ENCODE measurements at regions not wholly inside any gene's neighbourhood (a gene's known extent, or its start where the extent isn't known, plus 50 kb on each side); places are given as distances from the start of the nearest gene placed in this dataset.
"Not testable (repeated sequence)": the region's sequence is repeated elsewhere in the genome, so short reads cannot be mapped to it uniquely, and the experiment has no call there.

- not testable (repeated sequence) for H3K4me3 ChIP-seq (ENCODE audit: low read depth in 1 of 2, low read length in 2 of 2); H3K9ac ChIP-seq (ENCODE audit: low read length); H3K4me1 ChIP-seq (ENCODE audit: insufficient read depth, low read length); H3K9me3 ChIP-seq (ENCODE audit: low read length); H3K36me3 ChIP-seq (ENCODE audit: insufficient read depth, low read length); H3K27ac ChIP-seq (ENCODE audit: low read depth, low read length)
- H3K27me3 ChIP-seq (ENCODE audit: control insufficient read depth in 1 of 2, insufficient read depth in 2 of 2, low read length in 2 of 2), result peaks cover 31 to 38% of the 10 kb centered on the region in 2 donors
Observed at GRCh38 chr9:97220396-97220795, 87.1 kb upstream of the CCDC180 start.

DNA sequence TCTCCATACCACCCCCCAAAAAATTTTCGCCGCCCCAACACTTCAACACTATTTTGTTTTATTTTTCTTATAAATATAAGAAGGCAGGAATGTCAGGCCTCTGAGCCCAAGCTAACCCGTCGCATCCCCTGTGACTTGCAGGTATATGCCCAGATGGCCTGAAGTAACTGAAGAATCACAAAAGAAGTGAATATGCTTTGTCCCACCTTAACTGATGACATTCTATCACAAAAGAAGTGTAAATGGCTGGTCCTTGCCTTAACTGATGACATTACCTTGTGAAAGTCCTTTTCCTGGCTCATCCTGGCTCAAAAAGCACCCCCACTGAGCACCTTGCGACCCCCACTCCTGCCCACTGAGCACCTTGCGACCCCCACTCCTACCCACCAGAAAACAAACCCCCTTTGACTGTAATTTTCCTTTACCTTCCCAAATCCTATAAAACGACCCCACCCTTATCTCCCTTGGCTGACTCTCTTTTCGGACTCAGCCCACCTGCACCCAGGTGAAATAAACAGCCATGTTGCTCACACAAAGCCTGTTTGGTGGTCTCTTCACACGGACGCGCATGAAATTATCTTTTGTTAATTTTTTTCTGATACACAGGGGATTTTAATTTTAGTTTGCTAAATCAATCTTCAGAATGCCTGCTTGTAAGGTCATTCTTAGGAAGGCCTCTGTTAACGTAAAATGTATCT, 87.9 kb upstream of the CCDC180 start:
- peaks cover 31 to 38% of the 10 kb centered on the region in 2 donors for H3K27me3 ChIP-seq (ENCODE audit: control insufficient read depth in 1 of 2, insufficient read depth in 2 of 2, low read length in 2 of 2)
- not testable (repeated sequence) for H3K4me3 ChIP-seq (ENCODE audit: low read depth in 1 of 2, low read length in 2 of 2); H3K4me1 ChIP-seq (ENCODE audit: insufficient read depth, low read length); H3K9me3 ChIP-seq (ENCODE audit: low read length); H3K27ac ChIP-seq (ENCODE audit: low read depth, low read length); H3K9ac ChIP-seq (ENCODE audit: low read length); H3K36me3 ChIP-seq (ENCODE audit: insufficient read depth, low read length)

- not testable (repeated sequence) for H3K36me3 ChIP-seq (ENCODE audit: insufficient read depth, low read length); H3K27ac ChIP-seq (ENCODE audit: low read depth, low read length); H3K9ac ChIP-seq (ENCODE audit: low read length); H3K27me3 ChIP-seq (ENCODE audit: control insufficient read depth in 1 of 2, insufficient read depth in 2 of 2, low read length in 2 of 2); H3K9me3 ChIP-seq (ENCODE audit: low read length); H3K4me1 ChIP-seq (ENCODE audit: insufficient read depth, low read length); H3K4me3 ChIP-seq (ENCODE audit: low read depth in 1 of 2, low read length in 2 of 2)
Observed at GRCh38 chr9:97215127-97215526, 92.3 kb upstream of the CCDC180 start.

DNA sequence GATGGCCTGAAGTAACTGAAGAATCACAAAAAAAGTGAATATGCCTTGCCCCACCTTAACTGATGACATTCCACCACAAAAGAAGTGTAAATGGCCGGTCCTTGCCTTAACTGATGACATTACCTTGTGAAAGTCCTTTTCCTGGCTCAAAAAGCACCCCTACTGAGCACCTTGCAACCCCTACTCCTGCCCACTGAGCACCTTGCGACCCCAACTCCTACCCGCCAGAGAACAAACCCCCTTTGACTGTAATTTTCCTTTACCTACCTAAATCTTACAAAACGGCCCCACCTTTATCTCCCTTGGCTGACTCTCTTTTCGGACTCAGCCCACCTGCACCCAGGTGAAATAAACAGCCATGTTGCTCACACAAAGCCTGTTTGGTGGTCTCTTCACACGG, 92.9 kb upstream of the CCDC180 start:
- H3K4me3 ChIP-seq (ENCODE audit: low read depth in 1 of 2, low read length in 2 of 2); H3K9me3 ChIP-seq (ENCODE audit: low read length); H3K36me3 ChIP-seq (ENCODE audit: insufficient read depth, low read length); H3K27ac ChIP-seq (ENCODE audit: low read depth, low read length); H3K4me1 ChIP-seq (ENCODE audit: insufficient read depth, low read length); H3K9ac ChIP-seq (ENCODE audit: low read length); H3K27me3 ChIP-seq (ENCODE audit: control insufficient read depth in 1 of 2, insufficient read depth in 2 of 2, low read length in 2 of 2): not testable (repeated sequence)

GRCh38 chr9:97199683-97200082, 107.8 kb upstream of the CCDC180 start:
- H3K9ac ChIP-seq (ENCODE audit: low read length), result not testable (repeated sequence)

GRCh38 chr9:97193767-97194166, 113.7 kb upstream of the CCDC180 start:
- H3K36me3 ChIP-seq (ENCODE audit: insufficient read depth, low read length); H3K27ac ChIP-seq (ENCODE audit: low read depth, low read length); H3K27me3 ChIP-seq (ENCODE audit: control insufficient read depth in 1 of 2, insufficient read depth in 2 of 2, low read length in 2 of 2); H3K9me3 ChIP-seq (ENCODE audit: low read length); H3K4me1 ChIP-seq (ENCODE audit: insufficient read depth, low read length); H3K9ac ChIP-seq (ENCODE audit: low read length); H3K4me3 ChIP-seq (ENCODE audit: low read depth in 1 of 2, low read length in 2 of 2): not testable (repeated sequence)

More at GRCh38 chr9:97199683-97200082, 107.8 kb upstream of the CCDC180 start:
- not testable (repeated sequence) for H3K27ac ChIP-seq (ENCODE audit: low read depth, low read length); H3K4me1 ChIP-seq (ENCODE audit: insufficient read depth, low read length); H3K4me3 ChIP-seq (ENCODE audit: low read depth in 1 of 2, low read length in 2 of 2); H3K27me3 ChIP-seq (ENCODE audit: control insufficient read depth in 1 of 2, insufficient read depth in 2 of 2, low read length in 2 of 2); H3K36me3 ChIP-seq (ENCODE audit: insufficient read depth, low read length); H3K9me3 ChIP-seq (ENCODE audit: low read length)

- no peaks in the 10 kb centered on the region for H3K36me3 ChIP-seq (ENCODE audit: insufficient read depth, low read length)
- no peak overlapping the region for H3K4me3 ChIP-seq (ENCODE audit: low read depth in 1 of 2, low read length in 2 of 2)
- peaks cover 4% of the 10 kb centered on the region for H3K4me1 ChIP-seq (ENCODE audit: insufficient read depth, low read length)
- no peaks in the 10 kb centered on the region for H3K27me3 ChIP-seq (ENCODE audit: control insufficient read depth in 1 of 2, insufficient read depth in 2 of 2, low read length in 2 of 2)
- H3K9ac ChIP-seq (ENCODE audit: low read length), result no peak overlapping the region
- no peaks in the 10 kb centered on the region for H3K9me3 ChIP-seq (ENCODE audit: low read length)
- no peak overlapping the region for H3K27ac ChIP-seq (ENCODE audit: low read depth, low read length)
Observed at GRCh38 chr9:97188545-97188944, 118.9 kb upstream of the CCDC180 start.

- not testable (repeated sequence) for H3K9ac ChIP-seq (ENCODE audit: low read length); H3K9me3 ChIP-seq (ENCODE audit: low read length); H3K27me3 ChIP-seq (ENCODE audit: control insufficient read depth in 1 of 2, insufficient read depth in 2 of 2, low read length in 2 of 2); H3K27ac ChIP-seq (ENCODE audit: low read depth, low read length); H3K4me1 ChIP-seq (ENCODE audit: insufficient read depth, low read length); H3K4me3 ChIP-seq (ENCODE audit: low read depth in 1 of 2, low read length in 2 of 2); H3K36me3 ChIP-seq (ENCODE audit: insufficient read depth, low read length)
Observed at GRCh38 chr9:97187706-97188105, 119.8 kb upstream of the CCDC180 start.

GRCh38 chr9:97186493-97186892, 121.0 kb upstream of the CCDC180 start:
- H3K9me3 ChIP-seq (ENCODE audit: low read length), result no peaks in the 10 kb centered on the region
- peaks cover 4% of the 10 kb centered on the region for H3K4me1 ChIP-seq (ENCODE audit: insufficient read depth, low read length)
- no peaks in the 10 kb centered on the region for H3K27me3 ChIP-seq (ENCODE audit: control insufficient read depth in 1 of 2, insufficient read depth in 2 of 2, low read length in 2 of 2)
- H3K27ac ChIP-seq (ENCODE audit: low read depth, low read length), result no peak overlapping the region
- no peak overlapping the region for H3K4me3 ChIP-seq (ENCODE audit: low read depth in 1 of 2, low read length in 2 of 2)
- H3K9ac ChIP-seq (ENCODE audit: low read length), result no peak overlapping the region
- H3K36me3 ChIP-seq (ENCODE audit: insufficient read depth, low read length), result no peaks in the 10 kb centered on the region

DNA sequence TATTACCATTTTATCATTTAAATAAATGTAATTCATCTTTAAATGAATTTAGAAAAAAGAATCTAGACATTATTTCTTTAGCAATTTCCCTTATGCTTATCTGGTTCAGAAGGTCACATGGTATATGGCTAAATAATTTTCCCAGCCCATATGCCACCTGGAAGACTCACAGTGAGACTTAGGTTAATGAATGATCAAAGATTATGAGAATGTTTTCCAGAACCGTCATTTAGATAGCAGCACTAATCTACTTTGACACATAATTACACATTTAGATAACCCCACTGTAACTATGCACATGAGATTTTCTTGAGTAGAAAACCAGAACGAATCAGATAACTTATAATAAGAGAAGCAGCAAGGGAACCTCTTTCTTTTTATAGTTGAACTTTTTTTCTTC, 124.9 kb upstream of the CCDC180 start:
- H3K4me1 ChIP-seq (ENCODE audit: insufficient read depth, low read length); H3K27ac ChIP-seq (ENCODE audit: low read depth, low read length); H3K4me3 ChIP-seq (ENCODE audit: low read depth in 1 of 2, low read length in 2 of 2); H3K9ac ChIP-seq (ENCODE audit: low read length); H3K9me3 ChIP-seq (ENCODE audit: low read length); H3K27me3 ChIP-seq (ENCODE audit: control insufficient read depth in 1 of 2, insufficient read depth in 2 of 2, low read length in 2 of 2); H3K36me3 ChIP-seq (ENCODE audit: insufficient read depth, low read length): not testable (repeated sequence)

GRCh38 chr9:97179616-97180015, 127.8 kb upstream of the CCDC180 start:
- Histone ChIP-seq H3K9ac (ENCODE audit: low read length) (no peak overlapping the region), H3K27ac (ENCODE audit: low read depth, low read length) (no peak overlapping the region), H3K9me3 (ENCODE audit: low read length) (no peaks in the 10 kb centered on the region), H3K36me3 (ENCODE audit: insufficient read depth, low read length) (no peaks in the 10 kb centered on the region), H3K4me1 (ENCODE audit: insufficient read depth, low read length) (no peaks in the 10 kb centered on the region), H3K27me3 (ENCODE audit: control insufficient read depth in 1 of 2, insufficient read depth in 2 of 2, low read length in 2 of 2) (no peaks in the 10 kb centered on the region), H3K4me3 (ENCODE audit: low read depth in 1 of 2, low read length in 2 of 2) (no peak overlapping the region)

GRCh38 chr9:97176206-97176605, 131.3 kb upstream of the CCDC180 start:
- H3K36me3 ChIP-seq (ENCODE audit: insufficient read depth, low read length), result no peaks in the 10 kb centered on the region
- H3K9ac ChIP-seq (ENCODE audit: low read length), result no peak overlapping the region
- H3K27me3 ChIP-seq (ENCODE audit: control insufficient read depth in 1 of 2, insufficient read depth in 2 of 2, low read length in 2 of 2), result no peaks in the 10 kb centered on the region
- H3K9me3 ChIP-seq (ENCODE audit: low read length), result no peaks in the 10 kb centered on the region
- no peak overlapping the region for H3K27ac ChIP-seq (ENCODE audit: low read depth, low read length)
- no peaks in the 10 kb centered on the region for H3K4me1 ChIP-seq (ENCODE audit: insufficient read depth, low read length)
- H3K4me3 ChIP-seq (ENCODE audit: low read depth in 1 of 2, low read length in 2 of 2), result no peak overlapping the region
